Breast epithelium (tissue), 3 donors: ENCODE measurements at regions not wholly inside any gene's neighbourhood (a gene's known extent, or its start where the extent isn't known, plus 50 kb on each side); places are given as distances from the start of the nearest gene placed in this dataset.

Experiments
- CTCF ChIP-seq, 3 donors: fragments of 450-650 bp; IDR thresholded peaks; one replicate each; pipeline ENCODE4 v1.5.1; 2016 to 2017; ENCODE audit warnings: antibody characterized with exemption in 3 of 3, mild to moderate bottlenecking in 3 of 3, moderate library complexity in 3 of 3
- POLR2A ChIP-seq: fragments of 450-650 bp; IDR thresholded peaks from one replicate; pipeline ENCODE4 v1.6.1; 2016; ENCODE audit warnings: antibody characterized with exemption, mild to moderate bottlenecking, moderate library complexity

DNA sequence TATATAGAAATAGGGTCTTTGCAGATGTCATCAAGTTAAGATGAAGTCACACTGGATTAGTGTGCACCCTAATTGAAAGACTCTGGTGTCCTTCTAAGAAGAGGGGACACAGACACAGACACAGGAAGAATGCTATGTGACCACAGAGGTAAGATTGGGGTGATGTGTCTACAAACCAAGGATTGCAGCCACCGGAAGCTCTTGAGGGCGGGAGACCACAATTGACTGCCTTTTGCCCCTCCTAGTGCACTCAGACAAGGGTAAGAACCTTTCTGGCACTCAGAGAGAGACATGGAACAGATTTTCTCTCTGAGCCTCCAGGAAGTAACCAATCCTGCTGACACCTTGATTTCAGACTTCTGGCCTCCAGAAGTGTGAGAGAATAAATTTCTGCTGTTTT is 51.2 kb upstream of the ARAP3 start:
- no peak for TF ChIP-seq POLR2A
- no peak for TF ChIP-seq CTCF (IDR thresholded peaks at IDR 0.05)
